B cell (primary cell): ENCODE measurements at regions not wholly inside any gene's neighbourhood (a gene's known extent, or its start where the extent isn't known, plus 50 kb on each side); places are given as distances from the start of the nearest gene placed in this dataset.

Experiments
- ATAC-seq: fragments of 200-7000 bp; cut with Tn5 transposase; one replicate; pipeline ENCODE4 v1.10.0; 2021; ENCODE audit warnings: low read depth, mild to moderate bottlenecking, moderate number of reproducible peaks, moderate library complexity
- CTCF ChIA-PET: fragments of 350-600 bp; sonication (Branson Sonifier 250); formaldehyde crosslinking; loops from one replicate; lab custom pipeline; 2021; ENCODE audit warnings: antibody characterized with exemption, inconsistent platforms; lab: Charles Lee
- POLR2A ChIA-PET: fragments of 350-600 bp; sonication (Branson Sonifier 250); formaldehyde crosslinking; loops from one replicate; lab custom pipeline; 2021; ENCODE audit warnings: antibody characterized with exemption; lab: Charles Lee
- DNase-seq: peaks from one replicate; pipeline ENCODE4 v3.0.0; 2013
- H2AFZ ChIP-seq: 2 replicates; pipeline ENCODE4 v1.6.1; 2012; ENCODE audit warnings: mild to moderate bottlenecking, low read depth, low read length; ENCODE audit not compliant: insufficient read depth, poor library complexity, severe bottlenecking
- H3K27ac ChIP-seq, 2 donors: 1 replicate in 1 of 2; 2 replicates in 1 of 2; pipeline ENCODE4 v1.5.1; 2012 to 2013; ENCODE audit warnings: low read length in 2 of 2, mild to moderate bottlenecking in 2 of 2, moderate library complexity in 1 of 2
- H3K27me3 ChIP-seq, 4 experiments: fragments of 200-600 bp in 1 of 4; sonication (generic) in 1 of 4; replicated peaks in 1 of 4; 1 replicate in 2 of 4; 2 replicates in 2 of 4; pipeline versions ENCODE4 v1.6.1 to v1.7.0; 2013 to 2016; ENCODE audit warnings: low read length in 3 of 4, mild to moderate bottlenecking in 2 of 4, mixed read lengths in 1 of 4, moderate library complexity in 1 of 4; ENCODE audit not compliant: insufficient read depth in 4 of 4, control insufficient read depth in 3 of 4; ENCODE audit errors: control extremely low read depth in 1 of 4
- H3K36me3 ChIP-seq, 2 experiments: replicated peaks in 1 of 2; 1 replicate in 1 of 2; 2 replicates in 1 of 2; pipeline versions ENCODE4 v1.6.1 to v1.7.1; 2013; ENCODE audit warnings: low read length in 1 of 2; ENCODE audit not compliant: insufficient read depth in 2 of 2, control insufficient read depth in 1 of 2; ENCODE audit errors: control extremely low read depth in 1 of 2, extremely low read depth in 1 of 2
- H3K4me1 ChIP-seq, 2 donors: fragments of 200-600 bp in 1 of 2; sonication (generic) in 1 of 2; 1 replicate in 1 of 2; 2 replicates in 1 of 2; pipeline versions ENCODE4 v1.5.1 to v1.6.1; 2013 to 2017; ENCODE audit warnings: low read length in 2 of 2; ENCODE audit not compliant: control insufficient read depth in 2 of 2, insufficient read depth in 2 of 2
- H3K4me2 ChIP-seq: replicated peaks from 2 replicates; pipeline ENCODE3; 2012; ENCODE audit warnings: mild to moderate bottlenecking, low read depth, low read length; ENCODE audit not compliant: poor library complexity, severe bottlenecking
- H3K4me3 ChIP-seq, 5 experiments: fragments of 200-600 bp in 1 of 5; sonication (generic) in 1 of 5; 1 replicate in 3 of 5; 2 replicates in 2 of 5; pipeline versions ENCODE4 v1.5.1 to v1.7.0; 2011 to 2016; ENCODE audit warnings: low read length in 4 of 5, mild to moderate bottlenecking in 4 of 5, low read depth in 2 of 5, control low read depth in 1 of 5, moderate library complexity in 1 of 5; ENCODE audit not compliant: insufficient read depth in 1 of 5; ENCODE audit errors: control extremely low read depth in 1 of 5, extremely low read depth in 1 of 5
- H3K79me2 ChIP-seq: fragments of 200-600 bp; sonication (generic); one replicate; pipeline ENCODE4 v1.6.0; 2016; ENCODE audit warnings: low read length; ENCODE audit not compliant: control insufficient read depth, insufficient read depth
- H3K9ac ChIP-seq: fragments of 200-600 bp; sonication (generic); 2 replicates; pipeline ENCODE4 v1.6.1; 2017; ENCODE audit warnings: mild to moderate bottlenecking, low read length, moderate library complexity
- H3K9me3 ChIP-seq, 3 donors: one replicate each; pipeline versions ENCODE4 v1.6.1 to v1.7.1; 2013; ENCODE audit warnings: low read length in 2 of 3; ENCODE audit not compliant: control insufficient read depth in 2 of 3, insufficient read depth in 1 of 3; ENCODE audit errors: control extremely low read depth in 1 of 3
- H4K20me1 ChIP-seq: 2 replicates; pipeline ENCODE4 v1.6.0; 2012; ENCODE audit warnings: mild to moderate bottlenecking, low read length; ENCODE audit not compliant: insufficient read depth, control insufficient read depth, poor library complexity, severe bottlenecking
- H3K27ac Mint-ChIP-seq: one replicate; pipeline ENCODE4 v1.8.0; 2021; ENCODE audit warnings: mixed read lengths
- H3K27me3 Mint-ChIP-seq: one replicate; pipeline ENCODE4 v1.8.0; 2021; ENCODE audit warnings: mixed read lengths
- H3K4me1 Mint-ChIP-seq: one replicate; pipeline ENCODE4 v1.8.0; 2021; ENCODE audit warnings: mixed read lengths
- H3K4me3 Mint-ChIP-seq: one replicate; pipeline ENCODE4 v1.8.0; 2021; ENCODE audit warnings: mixed read lengths
- H3K9me3 Mint-ChIP-seq: one replicate; pipeline ENCODE4 v1.8.0; 2022; ENCODE audit warnings: mixed read lengths; ENCODE audit not compliant: insufficient read depth
- CTCF ChIP-seq: fragments of 200-600 bp; IDR thresholded peaks from one replicate; pipeline ENCODE4 v1.8.0; 2022; ENCODE audit warnings: antibody characterized with exemption, mild to moderate bottlenecking
- EZH2 ChIP-seq: IDR thresholded peaks from 2 replicates; pipeline ENCODE4 v1.6.1; 2012; ENCODE audit warnings: borderline replicate concordance, low read depth, mild to moderate bottlenecking, moderate library complexity, low read length; ENCODE audit not compliant: insufficient read depth, poor library complexity, severe bottlenecking
- whole genome bisulfite sequencing: methylation state at CpG from one replicate; pipeline ENCODE4 v1.1.5; 2013; ENCODE audit warnings: missing lambda C conversion rate; ENCODE audit not compliant: insufficient coverage; 5-methylcytosine and 5-hydroxymethylcytosine counted together
- intact Hi-C: fragments of 100-400 bp; cut with micrococcal nuclease; formaldehyde crosslinking; loops from one replicate; pipeline ENCODE4 v1.10.0; 2022

DNA sequence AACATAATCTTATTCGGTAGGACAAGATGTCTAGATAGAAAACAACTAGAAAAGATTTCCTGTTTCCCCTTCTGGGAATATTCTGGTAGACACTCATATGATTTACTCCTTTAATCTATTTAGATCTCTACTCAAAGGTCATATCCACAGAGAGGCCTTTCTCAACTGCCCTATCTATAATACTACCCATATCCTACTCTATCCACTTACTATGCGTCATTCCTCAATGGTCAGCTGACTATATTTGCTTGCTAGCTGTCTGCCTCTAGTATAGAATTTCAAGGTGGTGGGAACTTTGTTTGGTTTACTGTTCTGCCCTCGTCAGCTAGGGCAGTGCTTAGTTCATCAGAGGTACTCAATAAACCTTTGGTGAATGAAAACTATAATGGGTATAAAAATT, 157.8 kb upstream of the PKP2 start:
- no peak overlapping the region for H3K4me3 Mint-ChIP-seq
- H3K9ac ChIP-seq: no peak overlapping the region
- H3K4me3 ChIP-seq: no peak overlapping the region
- POLR2A ChIA-PET: no interaction called here
- H3K9me3 Mint-ChIP-seq: no peaks in the 10 kb centered on the region
- intact Hi-C loops: no loop called here
- H3K4me1 ChIP-seq: no peaks in the 10 kb centered on the region
- H3K27me3 ChIP-seq: no peaks in the 10 kb centered on the region
- H3K27me3 Mint-ChIP-seq: no peaks in the 10 kb centered on the region
- no peak overlapping the region for H3K27ac ChIP-seq
- no peak overlapping the region for H2AFZ ChIP-seq
- ATAC-seq (no peak), DNase-seq (no peak)
- no peaks in the 10 kb centered on the region for H3K4me1 Mint-ChIP-seq
- peaks cover 0 to 10% (median 0%) of the 10 kb centered on the region in 3 donors for H3K9me3 ChIP-seq
- no peak overlapping the region for H3K4me2 ChIP-seq
- H3K36me3 ChIP-seq: no peaks in the 10 kb centered on the region
- WGBS: 43% methylated on average over 1 of the region's 3 CpGs
- CTCF ChIA-PET: no interaction called here
- H4K20me1 ChIP-seq: no peaks in the 10 kb centered on the region
- no peak overlapping the region for H3K27ac Mint-ChIP-seq
- H3K79me2 ChIP-seq: no peaks in the 10 kb centered on the region
- no peak for TF ChIP-seq CTCF
- TF ChIP-seq EZH2: no peak

DNA sequence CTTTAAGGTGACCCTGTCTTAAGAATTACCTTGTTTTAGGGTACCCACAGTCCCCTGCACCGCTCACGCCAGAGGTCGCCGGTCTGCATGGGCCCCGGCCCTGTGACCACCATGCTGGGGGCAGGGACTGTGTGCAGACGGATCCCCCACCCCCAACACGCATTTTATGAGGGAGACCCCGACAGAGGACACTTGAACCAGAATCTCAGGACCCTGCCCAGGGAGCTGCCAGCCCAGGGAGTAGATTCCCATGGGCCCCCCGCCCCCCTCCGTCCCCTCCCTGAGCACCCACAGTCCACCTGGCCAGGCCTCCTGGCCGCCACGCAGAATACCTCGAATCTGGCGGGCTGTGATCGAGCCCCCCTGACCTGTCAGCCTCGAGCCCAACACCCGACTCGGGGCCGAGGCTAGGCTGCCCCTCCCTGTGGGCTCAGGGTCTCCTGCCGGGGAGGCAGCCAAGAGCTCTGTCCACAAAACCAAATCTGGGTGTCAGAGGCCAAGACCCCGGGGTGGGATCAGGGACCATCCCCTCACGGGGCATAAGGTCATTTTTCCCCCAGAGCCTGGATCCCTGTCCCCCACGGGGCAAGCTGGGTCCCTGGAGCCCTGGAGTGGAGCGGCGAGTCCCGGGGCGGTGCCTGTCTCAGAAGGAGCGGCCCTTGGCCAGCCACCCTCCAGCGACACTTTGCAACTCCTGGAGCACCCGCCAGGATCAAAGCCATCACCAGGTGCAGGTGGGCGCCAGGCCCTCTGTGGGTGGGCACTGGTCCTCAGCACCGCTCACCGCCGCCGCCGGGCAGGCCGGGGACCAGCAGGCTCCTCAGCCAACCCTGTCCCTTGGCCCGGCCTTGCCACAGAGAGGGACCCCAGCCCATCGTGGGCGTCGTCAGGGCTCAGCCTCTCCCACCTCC, 155.8 kb upstream of the PKP2 start:
- H3K4me1 Mint-ChIP-seq: no peaks in the 10 kb centered on the region
- no peaks in the 10 kb centered on the region for H3K79me2 ChIP-seq

More for the DNA sequence above, 155.8 kb upstream of the PKP2 start:
- intact Hi-C loops: no loop called here
- H3K27me3 ChIP-seq: no peaks in the 10 kb centered on the region
- ChIA-PET CTCF (no interaction called here), POLR2A (no interaction called here)
- no peak overlapping the region for H3K4me3 ChIP-seq
- no peak overlapping the region for H3K27ac ChIP-seq
- TF ChIP-seq EZH2 (no peak), CTCF (no peak)
- ATAC-seq (no peak), DNase-seq (no peak)
- no peak overlapping the region for H2AFZ ChIP-seq
- WGBS: 93% methylated on average over 41 of the region's 41 CpGs
- H3K27ac Mint-ChIP-seq: no peak overlapping the region
- H3K4me1 ChIP-seq: no peaks in the 10 kb centered on the region
- no peaks in the 10 kb centered on the region for H3K27me3 Mint-ChIP-seq
- peaks cover 0 to 10% (median 0%) of the 10 kb centered on the region in 3 donors for H3K9me3 ChIP-seq
- no peaks in the 10 kb centered on the region for H3K36me3 ChIP-seq
- H3K4me2 ChIP-seq: no peak overlapping the region
- H3K9me3 Mint-ChIP-seq: no peaks in the 10 kb centered on the region
- no peak overlapping the region for H3K9ac ChIP-seq
- no peak overlapping the region for H3K4me3 Mint-ChIP-seq
- no peaks in the 10 kb centered on the region for H4K20me1 ChIP-seq
